Epithelial cell of esophagus (primary cell): ENCODE measurements at regions not wholly inside any gene's neighbourhood (a gene's known extent, or its start where the extent isn't known, plus 50 kb on each side); places are given as distances from the start of the nearest gene placed in this dataset.

Experiments
- DNase-seq: peaks from one replicate; pipeline ENCODE4 v3.0.0; 2010; ENCODE audit warnings: low read depth
- H3K4me3 ChIP-seq: 2 replicates; pipeline ENCODE4 v1.5.1; 2011; ENCODE audit warnings: mild to moderate bottlenecking, low read length, control low read depth
- TF ChIP-seq, protein P1 (sequence below): IDR thresholded peaks from 2 replicates; pipeline ENCODE4 v1.5.1; 2011; ENCODE audit warnings: low read depth, mild to moderate bottlenecking, low read length, control low read depth, inconsistent platforms; ENCODE audit not compliant: insufficient read depth; ENCODE audit errors: missing control alignments

DNA sequence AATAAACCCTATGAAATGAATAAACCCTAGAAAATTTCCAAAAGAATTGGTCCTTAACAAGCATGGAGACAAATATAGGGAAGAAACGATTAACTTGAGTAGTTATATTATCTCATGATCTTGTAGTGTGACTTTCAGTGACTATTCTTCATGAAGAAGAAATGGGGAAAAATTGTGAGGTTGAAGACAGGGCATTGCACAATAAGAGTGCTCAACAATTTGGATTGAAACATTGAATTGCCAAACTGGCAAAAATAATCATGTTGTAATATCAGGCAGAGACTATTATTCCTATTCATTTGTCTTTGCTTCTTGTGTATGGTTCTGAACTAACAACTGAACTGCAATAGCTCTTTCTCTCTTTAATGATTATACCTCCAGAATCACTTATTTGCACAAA, 605.1 kb downstream of the PCDH7 start:
- TF ChIP-seq, protein P1, sequence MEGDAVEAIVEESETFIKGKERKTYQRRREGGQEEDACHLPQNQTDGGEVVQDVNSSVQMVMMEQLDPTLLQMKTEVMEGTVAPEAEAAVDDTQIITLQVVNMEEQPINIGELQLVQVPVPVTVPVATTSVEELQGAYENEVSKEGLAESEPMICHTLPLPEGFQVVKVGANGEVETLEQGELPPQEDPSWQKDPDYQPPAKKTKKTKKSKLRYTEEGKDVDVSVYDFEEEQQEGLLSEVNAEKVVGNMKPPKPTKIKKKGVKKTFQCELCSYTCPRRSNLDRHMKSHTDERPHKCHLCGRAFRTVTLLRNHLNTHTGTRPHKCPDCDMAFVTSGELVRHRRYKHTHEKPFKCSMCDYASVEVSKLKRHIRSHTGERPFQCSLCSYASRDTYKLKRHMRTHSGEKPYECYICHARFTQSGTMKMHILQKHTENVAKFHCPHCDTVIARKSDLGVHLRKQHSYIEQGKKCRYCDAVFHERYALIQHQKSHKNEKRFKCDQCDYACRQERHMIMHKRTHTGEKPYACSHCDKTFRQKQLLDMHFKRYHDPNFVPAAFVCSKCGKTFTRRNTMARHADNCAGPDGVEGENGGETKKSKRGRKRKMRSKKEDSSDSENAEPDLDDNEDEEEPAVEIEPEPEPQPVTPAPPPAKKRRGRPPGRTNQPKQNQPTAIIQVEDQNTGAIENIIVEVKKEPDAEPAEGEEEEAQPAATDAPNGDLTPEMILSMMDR, result no peak
- H3K4me3 ChIP-seq, result no peak overlapping the region
- DNase-seq, result no peak

DNA sequence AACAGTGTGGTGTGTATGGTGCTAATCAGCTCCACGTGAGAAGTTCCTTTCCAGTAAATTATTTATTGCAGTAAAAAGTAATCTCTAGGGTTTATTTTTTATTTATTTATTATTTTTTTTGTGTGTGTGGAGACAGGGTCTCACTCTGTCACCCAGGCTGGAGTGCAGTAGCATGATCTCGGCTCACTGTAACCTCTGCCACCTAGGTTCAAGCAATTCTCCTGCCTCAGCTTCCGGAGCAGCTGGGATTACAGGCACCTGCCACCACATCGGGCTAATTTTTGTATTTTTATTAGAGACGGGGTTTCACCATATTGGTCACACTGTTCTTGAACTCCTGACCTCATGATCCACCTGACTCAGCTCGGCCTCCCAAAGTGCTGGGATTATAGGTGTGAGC, 606.9 kb downstream of the PCDH7 start:
- TF ChIP-seq, protein P1, result no peak
- no peak for DNase-seq
- no peak overlapping the region for H3K4me3 ChIP-seq

DNA sequence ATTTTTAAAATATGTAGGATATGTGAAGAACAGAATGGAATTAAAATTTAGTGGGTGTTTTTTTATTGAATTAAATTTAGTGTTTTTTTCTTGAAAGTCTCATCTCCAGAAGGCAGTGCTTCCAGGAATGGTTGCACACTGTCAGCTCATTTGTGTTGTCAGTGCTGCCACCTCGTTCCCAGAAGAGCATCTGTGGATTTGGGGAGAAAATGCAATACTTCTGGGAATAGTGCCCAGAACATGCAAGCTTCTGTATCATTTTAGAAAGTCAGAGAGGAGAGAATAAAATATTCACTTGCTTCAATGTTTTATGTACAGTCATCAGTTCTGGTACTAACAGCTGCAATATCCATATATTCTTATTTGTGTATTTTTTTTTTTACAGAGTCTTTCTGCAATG, 608.8 kb downstream of the PCDH7 start:
- no peak for DNase-seq
- TF ChIP-seq, protein P1, result no peak
- no peak overlapping the region for H3K4me3 ChIP-seq

DNA sequence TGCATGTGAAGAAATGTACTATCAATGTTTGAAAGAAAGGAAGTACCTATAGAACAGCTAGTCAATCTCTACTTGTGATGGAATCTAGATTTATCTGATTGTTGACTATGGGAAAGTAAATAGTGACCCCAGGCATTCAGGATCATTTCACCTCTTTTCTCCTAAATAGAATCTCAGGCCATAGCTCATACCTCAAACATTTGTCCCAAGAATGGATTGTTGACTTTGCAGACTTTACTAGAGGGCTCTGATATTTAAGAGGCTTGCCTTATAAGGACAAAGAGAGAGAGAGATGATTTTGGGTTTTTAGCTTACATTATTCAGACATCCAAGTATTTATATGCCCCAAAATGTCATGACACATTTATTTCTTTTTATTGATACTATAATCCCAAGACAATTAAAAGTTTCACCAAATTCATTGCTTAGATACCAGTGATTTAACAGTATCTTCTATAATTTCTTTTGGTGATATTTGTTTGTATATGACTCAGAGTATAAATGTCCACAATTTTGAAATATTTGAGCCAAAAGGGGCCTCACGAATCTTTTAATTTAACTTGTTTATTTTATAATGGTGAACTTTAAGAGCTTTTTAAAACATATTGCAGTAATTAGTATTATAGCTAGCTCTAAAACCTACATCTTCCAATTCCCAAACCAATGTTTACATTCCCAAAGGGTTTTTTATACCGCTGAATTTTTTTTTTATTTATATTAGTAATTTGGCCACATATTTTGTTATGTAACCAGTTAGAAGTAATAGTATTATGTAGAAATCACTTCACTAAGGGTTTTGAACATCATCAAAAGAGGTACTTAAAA, 614.1 kb downstream of the PCDH7 start:
- no peak for DNase-seq
- TF ChIP-seq, protein P1, result no peak
- no peak overlapping the region for H3K4me3 ChIP-seq

DNA sequence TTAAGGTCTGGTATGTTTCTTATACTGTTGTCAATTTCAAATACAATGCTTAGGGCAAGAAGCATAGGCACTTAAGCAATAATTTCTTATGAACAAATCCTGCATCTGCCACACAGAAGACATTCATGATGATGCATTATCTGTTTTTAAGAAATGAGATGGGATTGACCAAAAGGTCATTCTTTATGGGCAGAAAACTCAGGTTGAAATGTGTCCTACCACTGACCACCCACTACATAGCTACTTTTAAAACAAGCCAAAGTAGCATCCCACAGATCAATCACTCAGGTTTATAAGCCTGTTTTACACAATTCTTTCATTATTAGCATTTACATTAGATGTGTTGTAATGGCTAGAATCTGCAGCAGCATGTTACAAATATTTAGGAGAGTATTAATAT, 617.8 kb downstream of the PCDH7 start:
- TF ChIP-seq, protein P1, result no peak
- DNase-seq, result no peak
- no peak overlapping the region for H3K4me3 ChIP-seq

DNA sequence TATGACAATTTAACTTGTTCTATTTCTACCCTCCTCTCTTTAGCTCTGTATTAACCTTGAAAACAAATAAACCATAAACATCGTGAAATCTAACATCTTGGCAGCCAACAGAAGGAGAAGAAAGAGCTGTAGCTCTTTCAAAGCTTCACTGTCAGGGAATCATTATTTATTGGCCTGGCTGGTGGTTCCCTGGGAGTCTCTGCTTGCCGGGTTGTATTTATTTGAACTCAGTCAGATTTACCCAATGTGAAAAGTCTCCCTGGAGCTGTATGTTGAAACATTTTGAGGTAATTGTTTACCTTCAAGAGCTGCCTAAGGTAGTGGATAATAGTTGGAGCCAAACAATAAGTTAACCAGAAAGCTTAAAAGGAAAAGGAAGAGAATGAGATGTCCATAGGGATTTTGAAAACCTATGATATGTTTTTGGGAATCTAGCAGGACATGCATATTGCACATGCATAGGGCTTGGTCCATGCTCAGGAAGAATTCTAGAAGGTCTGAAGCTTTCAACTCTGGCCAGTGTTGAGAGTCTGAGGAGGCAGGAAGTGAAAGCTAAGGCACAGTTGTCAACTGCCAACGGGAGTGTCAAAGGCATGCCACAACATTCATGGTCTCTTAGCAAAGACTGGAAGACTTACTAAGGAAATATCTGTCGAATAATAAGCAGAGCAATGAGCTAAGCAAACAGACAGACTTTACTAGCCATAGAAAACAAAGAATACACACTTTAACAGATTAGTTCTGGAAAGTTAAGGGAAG, 621.6 kb downstream of the PCDH7 start:
- TF ChIP-seq, protein P1, result no peak
- DNase-seq, result peak; percentile 53
- H3K4me3 ChIP-seq, result no peak overlapping the region
